Mesendoderm (in vitro differentiated cells): ENCODE measurements at regions not wholly inside any gene's neighbourhood (a gene's known extent, or its start where the extent isn't known, plus 50 kb on each side); places are given as distances from the start of the nearest gene placed in this dataset.
"Not testable (repeated sequence)": the region's sequence is repeated elsewhere in the genome, so short reads cannot be mapped to it uniquely, and the experiment has no call there.

Experiments
- DNase-seq: peaks from one replicate; pipeline ENCODE4 v3.0.0; 2013
- H2AK5ac ChIP-seq: 2 replicates; pipeline ENCODE4 v1.6.1; 2013; ENCODE audit warnings: low read length, inconsistent platforms
- H2BK120ac ChIP-seq: 2 replicates; pipeline ENCODE4 v1.6.1; 2013; ENCODE audit warnings: low read depth, mild to moderate bottlenecking, low read length, moderate library complexity, mixed read lengths
- H2BK15ac ChIP-seq: replicated peaks from 2 replicates; pipeline ENCODE4 v1.6.1; 2013; ENCODE audit warnings: low read depth, mild to moderate bottlenecking, moderate library complexity
- H2BK5ac ChIP-seq: 2 replicates; pipeline ENCODE4 v1.6.1; 2013; ENCODE audit warnings: low read length, inconsistent platforms
- H3K18ac ChIP-seq: 2 replicates; pipeline ENCODE4 v1.6.1; 2013; ENCODE audit warnings: mild to moderate bottlenecking, low read length, mixed read lengths
- H3K23ac ChIP-seq: one replicate; pipeline ENCODE4 v1.6.1; 2013; ENCODE audit warnings: low read length
- H3K27ac ChIP-seq: 2 replicates; pipeline ENCODE4 v1.5.1; 2013; ENCODE audit warnings: low read depth, mild to moderate bottlenecking, inconsistent platforms, low read length, moderate library complexity
- H3K27me3 ChIP-seq: 2 replicates; pipeline ENCODE4 v1.6.1; 2013; ENCODE audit warnings: low read length, control low read depth, mild to moderate bottlenecking, inconsistent platforms; ENCODE audit not compliant: insufficient read depth, poor library complexity
- H3K36me3 ChIP-seq: 2 replicates; pipeline ENCODE4 v1.6.1; 2013; ENCODE audit warnings: low read length, inconsistent platforms; ENCODE audit not compliant: control insufficient read depth, insufficient read depth
- H3K4ac ChIP-seq: one replicate; pipeline ENCODE4 v1.6.1; 2013; ENCODE audit warnings: low read depth, mild to moderate bottlenecking, low read length, moderate library complexity
- H3K4me1 ChIP-seq: 2 replicates; pipeline ENCODE4 v1.6.1; 2013; ENCODE audit warnings: low read depth, low read length, inconsistent platforms; ENCODE audit not compliant: control insufficient read depth
- H3K4me2 ChIP-seq: 2 replicates; pipeline ENCODE4 v1.6.1; 2013; ENCODE audit warnings: low read length
- H3K4me3 ChIP-seq: 2 replicates; pipeline ENCODE4 v1.5.1; 2013; ENCODE audit warnings: mild to moderate bottlenecking, low read length
- H3K56ac ChIP-seq: one replicate; pipeline ENCODE4 v1.6.1; 2013; ENCODE audit warnings: low read length
- H3K79me1 ChIP-seq: 2 replicates; pipeline ENCODE4 v1.6.1; 2013; ENCODE audit warnings: low read length, inconsistent platforms
- H3K79me2 ChIP-seq: 2 replicates; pipeline ENCODE4 v1.6.1; 2013; ENCODE audit warnings: mild to moderate bottlenecking, low read length; ENCODE audit not compliant: control insufficient read depth, insufficient read depth
- H3K9ac ChIP-seq: 2 replicates; pipeline ENCODE4 v1.6.1; 2013; ENCODE audit warnings: low read length, inconsistent platforms
- H4K5ac ChIP-seq: one replicate; pipeline ENCODE4 v1.6.1; 2013; ENCODE audit warnings: low read length
- H4K8ac ChIP-seq: one replicate; pipeline ENCODE4 v1.6.1; 2013; ENCODE audit warnings: low read depth, mild to moderate bottlenecking, control low read depth, low read length, moderate library complexity
- WGBS: extraction: QIAGEN DNeasy Blood & Tissue Kit; methylation state at CpG from one replicate; pipeline ENCODE4 v1.1.7; 2013; ENCODE audit warnings: low lambda C conversion rate, missing lambda C conversion rate; ENCODE audit not compliant: insufficient coverage; ENCODE audit errors: extremely low coverage; 5-methylcytosine and 5-hydroxymethylcytosine counted together

GRCh38 chr6:146928503-146928902 lies 275.7 kb upstream of the STXBP5 start:
- Histone ChIP-seq H3K79me1 (no peaks in the 10 kb centered on the region), H3K4me3 (no peak overlapping the region), H3K4ac (no peak overlapping the region), H3K56ac (no peak overlapping the region), H2BK5ac (no peak overlapping the region), H4K8ac (no peak overlapping the region), H2BK120ac (no peak overlapping the region), H3K36me3 (no peaks in the 10 kb centered on the region), H3K9ac (no peak overlapping the region), H3K79me2 (no peaks in the 10 kb centered on the region), H3K23ac (no peak overlapping the region), H3K18ac (no peak overlapping the region), H4K5ac (no peak overlapping the region), H2AK5ac (no peak overlapping the region), H3K27me3 (no peaks in the 10 kb centered on the region), H2BK15ac (no peak overlapping the region), H3K4me2 (no peak overlapping the region), H3K4me1 (no peaks in the 10 kb centered on the region), H3K27ac (no peak overlapping the region)
- no CpG with 5 or more reads among the region's 2 CpGs for WGBS
- no peak for DNase-seq

DNA sequence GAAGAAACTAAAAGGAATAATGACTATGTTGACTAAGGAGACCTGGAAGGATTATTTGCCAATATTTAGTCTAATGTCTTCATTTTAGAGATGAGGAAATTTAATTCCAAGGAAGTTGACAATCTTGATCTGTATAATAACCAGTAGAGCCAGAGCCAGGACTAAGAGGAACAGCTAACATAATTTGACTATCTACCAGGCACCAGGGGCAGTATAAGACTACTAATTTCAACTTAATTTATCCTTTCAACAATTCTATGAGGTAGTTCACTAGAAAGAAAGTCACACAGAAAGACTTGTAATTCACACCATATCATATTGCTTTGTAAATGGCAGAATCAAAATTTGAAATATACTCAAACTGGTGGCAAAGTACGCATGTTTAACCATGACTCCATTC lies 273.0 kb upstream of the STXBP5 start:
- Histone ChIP-seq H3K27me3 (no peaks in the 10 kb centered on the region), H3K4ac (no peak overlapping the region), H3K36me3 (no peaks in the 10 kb centered on the region), H2BK120ac (no peak overlapping the region), H2AK5ac (no peak overlapping the region), H4K5ac (no peak overlapping the region), H3K23ac (no peak overlapping the region), H2BK15ac (no peak overlapping the region), H3K79me2 (no peaks in the 10 kb centered on the region), H4K8ac (no peak overlapping the region), H3K79me1 (no peaks in the 10 kb centered on the region), H3K9ac (no peak overlapping the region), H2BK5ac (no peak overlapping the region), H3K56ac (no peak overlapping the region), H3K4me2 (no peak overlapping the region), H3K18ac (no peak overlapping the region), H3K4me1 (no peaks in the 10 kb centered on the region), H3K27ac (no peak overlapping the region), H3K4me3 (no peak overlapping the region)
- no CpG with 5 or more reads among the region's 1 CpG for WGBS
- no peak for DNase-seq

DNA sequence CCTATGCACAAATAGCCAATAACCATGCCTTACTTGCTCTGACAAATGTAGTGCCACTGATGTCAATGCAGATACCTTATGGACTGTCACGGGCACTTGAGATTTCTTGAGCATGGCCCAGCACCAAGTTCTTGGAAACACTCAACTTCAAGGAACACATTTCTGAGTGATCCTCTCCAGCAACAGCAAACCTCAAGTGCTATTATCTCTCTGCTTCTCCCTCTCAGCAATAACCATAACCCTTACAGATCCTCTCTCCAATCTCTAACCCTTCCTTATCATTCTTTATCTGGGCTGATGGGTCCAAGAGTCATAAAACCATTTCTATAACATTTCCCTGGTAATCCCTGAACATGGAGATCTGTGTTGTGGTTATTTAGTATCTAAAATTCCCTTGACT lies 266.9 kb upstream of the STXBP5 start:
- Histone ChIP-seq H3K79me1 (no peaks in the 10 kb centered on the region), H3K36me3 (no peaks in the 10 kb centered on the region), H2BK5ac (no peak overlapping the region), H3K4me3 (no peak overlapping the region), H3K27ac (no peak overlapping the region), H3K79me2 (no peaks in the 10 kb centered on the region), H4K8ac (no peak overlapping the region), H3K4me2 (no peak overlapping the region), H3K23ac (no peak overlapping the region), H3K9ac (no peak overlapping the region), H2BK15ac (no peak overlapping the region), H3K4ac (no peak overlapping the region), H3K4me1 (no peaks in the 10 kb centered on the region), H3K56ac (no peak overlapping the region), H3K27me3 (no peaks in the 10 kb centered on the region), H2BK120ac (no peak overlapping the region), H3K18ac (no peak overlapping the region), H4K5ac (no peak overlapping the region), H2AK5ac (no peak overlapping the region)
- WGBS, result no CpG with 5 or more reads among the region's 1 CpG
- DNase-seq, result no peak

- no peaks in the 10 kb centered on the region for H3K79me1 ChIP-seq
- H3K36me3 ChIP-seq, result no peaks in the 10 kb centered on the region
- H3K4me1 ChIP-seq, result no peaks in the 10 kb centered on the region
- H3K56ac ChIP-seq, result no peak overlapping the region
- H4K5ac ChIP-seq, result no peak overlapping the region
- no peak overlapping the region for H3K18ac ChIP-seq
- H4K8ac ChIP-seq, result no peak overlapping the region
- no CpG with 5 or more reads among the region's 1 CpG for WGBS
- H3K9ac ChIP-seq, result no peak overlapping the region
- no peak overlapping the region for H3K4me3 ChIP-seq
- H2BK15ac ChIP-seq, result no peak overlapping the region
- H3K79me2 ChIP-seq, result no peaks in the 10 kb centered on the region
- no peak overlapping the region for H3K27ac ChIP-seq
- no peak overlapping the region for H2BK120ac ChIP-seq
- no peaks in the 10 kb centered on the region for H3K27me3 ChIP-seq
- no peak overlapping the region for H3K4ac ChIP-seq
- no peak for DNase-seq
- H2AK5ac ChIP-seq, result no peak overlapping the region
- H3K4me2 ChIP-seq, result no peak overlapping the region
- no peak overlapping the region for H3K23ac ChIP-seq
- no peak overlapping the region for H2BK5ac ChIP-seq
Observed at GRCh38 chr6:146938266-146938665, 266.0 kb upstream of the STXBP5 start.

DNA sequence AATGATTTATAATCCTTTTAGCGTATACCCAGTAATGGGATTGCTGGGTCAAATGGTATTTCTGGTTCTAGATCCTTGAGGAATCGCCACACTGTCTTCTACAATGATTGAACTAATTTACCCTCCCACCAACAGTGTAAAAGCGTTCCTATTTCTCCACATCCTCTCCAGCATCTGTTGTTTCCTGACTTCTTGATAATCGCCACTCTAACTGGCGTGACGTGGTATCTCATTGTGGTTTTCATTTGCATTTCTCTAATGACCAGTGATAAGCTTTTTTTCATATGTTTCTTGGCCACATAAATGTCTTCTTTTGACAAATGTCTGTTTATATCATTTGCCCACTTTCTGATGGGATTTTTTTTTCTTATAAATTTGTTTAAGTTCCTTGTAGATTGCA lies 264.8 kb upstream of the STXBP5 start:
- DNase-seq, H3K4me3 ChIP-seq, H4K8ac ChIP-seq, H3K9ac ChIP-seq, H2BK120ac ChIP-seq, H3K56ac ChIP-seq, H3K4me2 ChIP-seq, H2BK5ac ChIP-seq, H3K23ac ChIP-seq, H3K18ac ChIP-seq, H4K5ac ChIP-seq, H3K36me3 ChIP-seq, H2AK5ac ChIP-seq, H3K4ac ChIP-seq, H3K79me2 ChIP-seq, H3K27ac ChIP-seq, H2BK15ac ChIP-seq, H3K79me1 ChIP-seq, H3K27me3 ChIP-seq, H3K4me1 ChIP-seq: not testable (repeated sequence)
- WGBS, result no CpG with 5 or more reads among the region's 6 CpGs

DNA sequence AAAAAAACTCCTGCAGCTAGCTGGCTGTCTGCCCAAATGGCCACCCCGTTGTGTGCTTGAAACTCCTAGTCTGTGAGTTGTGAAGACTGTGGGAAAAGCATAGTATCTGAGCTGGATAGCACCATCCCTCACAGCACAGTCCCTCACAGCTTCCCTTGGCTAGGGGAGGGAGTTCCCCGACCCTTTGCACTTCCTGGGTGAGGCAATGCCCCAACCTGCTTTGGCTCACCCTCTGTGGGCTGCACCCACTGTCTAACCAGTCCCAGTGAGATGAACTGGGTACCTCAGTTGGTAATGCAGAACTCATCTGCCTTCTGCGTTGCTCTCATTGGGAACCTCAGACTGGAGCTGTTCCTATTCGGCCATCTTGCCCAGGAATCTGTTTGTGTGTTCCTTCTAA lies 260.6 kb upstream of the STXBP5 start:
- Histone ChIP-seq H3K9ac (no peak overlapping the region), H3K4me3 (no peak overlapping the region), H3K27ac (no peak overlapping the region), H4K5ac (no peak overlapping the region), H3K56ac (no peak overlapping the region), H2BK120ac (no peak overlapping the region), H3K4me1 (no peaks in the 10 kb centered on the region), H3K4me2 (no peak overlapping the region), H3K18ac (no peak overlapping the region), H3K23ac (no peak overlapping the region), H3K27me3 (no peaks in the 10 kb centered on the region), H3K4ac (no peak overlapping the region), H3K36me3 (no peaks in the 10 kb centered on the region), H3K79me2 (no peaks in the 10 kb centered on the region), H2BK15ac (no peak overlapping the region), H2BK5ac (no peak overlapping the region), H3K79me1 (no peaks in the 10 kb centered on the region), H4K8ac (no peak overlapping the region), H2AK5ac (no peak overlapping the region)
- no CpG with 5 or more reads among the region's 4 CpGs for WGBS
- DNase-seq, result no peak
